Prostate gland (tissue), 2 donors: ENCODE measurements at regions not wholly inside any gene's neighbourhood (a gene's known extent, or its start where the extent isn't known, plus 50 kb on each side); places are given as distances from the start of the nearest gene placed in this dataset.

Source experiments
- CTCF ChIP-seq, 4 experiments: fragments of 200-600 bp in 2 of 4; fragments of 450-650 bp in 2 of 4; sonication (generic) in 2 of 4; IDR thresholded peaks; 1 replicate in 3 of 4; 2 replicates in 1 of 4; pipeline ENCODE4 v1.5.1; 2016 to 2019; ENCODE audit warnings: antibody characterized with exemption in 4 of 4, mild to moderate bottlenecking in 2 of 4, moderate library complexity in 2 of 4
- POLR2A ChIP-seq: fragments of 450-650 bp; IDR thresholded peaks from one replicate; pipeline ENCODE4 v1.6.1; 2016; ENCODE audit warnings: antibody characterized with exemption, mild to moderate bottlenecking

GRCh38 chr15:46301826-46302225, 667.0 kb downstream of the SQOR start:
- TF ChIP-seq CTCF (IDR thresholded peaks at IDR 0.05) (no peak), POLR2A (no peak)
